Right lobe of liver (tissue), 6 donors: ENCODE measurements at regions not wholly inside any gene's neighbourhood (a gene's known extent, or its start where the extent isn't known, plus 50 kb on each side); places are given as distances from the start of the nearest gene placed in this dataset.

Experiments used
- ATAC-seq, 4 donors: fragments of 200-7000 bp; cut with Tn5 transposase; one replicate each; pipeline ENCODE4 v1.9.1; 2020; ENCODE audit warnings: mild to moderate bottlenecking in 4 of 4, moderate library complexity in 4 of 4
- DNase-seq, 3 donors: peaks; one replicate each; pipeline ENCODE4 v3.0.0-alpha.2; 2020
- H3K27ac ChIP-seq, 3 donors: fragments of 200-600 bp; one replicate each; pipeline ENCODE4 v1.8.0; 2022
- H3K27me3 ChIP-seq, 2 donors: fragments of 200-600 bp; one replicate each; pipeline ENCODE4 v1.8.0; 2022
- H3K36me3 ChIP-seq, 4 donors: fragments of 200-600 bp; sonication (generic) in 1 of 4; one replicate each; pipeline versions ENCODE4 v1.5.1 to v1.8.0; 2017 to 2022; ENCODE audit warnings: control low read depth in 1 of 4
- H3K4me1 ChIP-seq, 4 donors: fragments of 200-600 bp; sonication (generic) in 1 of 4; one replicate each; pipeline versions ENCODE4 v1.5.1 to v1.8.0; 2017 to 2022; ENCODE audit warnings: control low read depth in 1 of 4
- H3K4me3 ChIP-seq, 3 donors: fragments of 200-600 bp; one replicate each; pipeline ENCODE4 v1.8.0; 2022
- H3K9me3 ChIP-seq, 4 donors: fragments of 200-600 bp; sonication (generic) in 1 of 4; one replicate each; pipeline versions ENCODE4 v1.5.1 to v1.8.0; 2017 to 2022; ENCODE audit warnings: control low read depth in 1 of 4
- POLR2A ChIP-seq: fragments of 450-650 bp; IDR thresholded peaks from one replicate; pipeline ENCODE4 v1.6.1; 2017; ENCODE audit warnings: antibody characterized with exemption, mild to moderate bottlenecking
- WGBS: methylation state at CpG from one replicate; pipeline ENCODE4 v1.1.6; 2018; ENCODE audit warnings: low coverage, low lambda C conversion rate; ENCODE audit not compliant: insufficient coverage; ENCODE audit errors: missing lambda C conversion rate; 5-methylcytosine and 5-hydroxymethylcytosine counted together
- intact Hi-C, 2 donors: fragments of 100-400 bp; cut with DNase I; formaldehyde crosslinking; loops; one replicate each; pipeline versions ENCODE4 v1.11.2 to v1.14.1; 2022
- TF ChIP-seq, protein P1 (sequence below), 4 donors: fragments of 200-600 bp in 3 of 4; fragments of 450-650 bp in 1 of 4; IDR thresholded peaks; one replicate each; pipeline versions ENCODE4 v1.5.1 to v1.8.0; 2016 to 2022; ENCODE audit warnings: antibody characterized with exemption in 4 of 4, mild to moderate bottlenecking in 2 of 4
- donor health status: DM: no; HTN: yes; CAD: no.
- donor health status: DM: no; HTN: no; CAD: no.
- donor health status: DM: no; HTN: no; CAD: no.
- donor health status: DM: no; HTN: yes; CAD: no.
- donor health status: DM: no; HTN: yes; CAD: no.

DNA sequence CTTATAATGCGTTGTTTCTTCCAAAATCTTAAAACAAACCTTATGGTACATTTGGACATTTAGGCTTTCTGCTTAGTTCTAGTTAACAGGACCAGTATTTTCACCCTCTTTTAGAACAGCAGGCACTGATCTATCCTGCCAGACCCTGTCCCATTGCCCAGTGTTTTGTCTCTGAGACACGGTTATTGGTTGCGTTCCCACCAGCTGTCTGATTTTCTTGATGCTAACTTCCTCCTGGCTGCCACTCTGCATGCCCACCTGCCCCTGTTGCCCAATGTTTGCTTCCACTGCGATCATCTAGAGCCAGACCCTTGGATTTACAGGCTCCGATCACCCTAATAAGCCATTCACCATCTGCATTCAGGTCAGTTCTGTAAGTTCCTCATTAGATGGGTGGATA lies 506.0 kb upstream of the CDH6 start:
- Histone ChIP-seq H3K9me3 (no peaks in the 10 kb centered on the region), H3K27ac (no peak overlapping the region), H3K36me3 (no peaks in the 10 kb centered on the region), H3K27me3 (no peaks in the 10 kb centered on the region), H3K4me3 (no peak overlapping the region), H3K4me1 (no peaks in the 10 kb centered on the region)
- intact Hi-C loops = no loop called here
- ATAC-seq (no peak), DNase-seq (no peak)
- TF ChIP-seq POLR2A = no peak
- TF ChIP-seq, protein P1, sequence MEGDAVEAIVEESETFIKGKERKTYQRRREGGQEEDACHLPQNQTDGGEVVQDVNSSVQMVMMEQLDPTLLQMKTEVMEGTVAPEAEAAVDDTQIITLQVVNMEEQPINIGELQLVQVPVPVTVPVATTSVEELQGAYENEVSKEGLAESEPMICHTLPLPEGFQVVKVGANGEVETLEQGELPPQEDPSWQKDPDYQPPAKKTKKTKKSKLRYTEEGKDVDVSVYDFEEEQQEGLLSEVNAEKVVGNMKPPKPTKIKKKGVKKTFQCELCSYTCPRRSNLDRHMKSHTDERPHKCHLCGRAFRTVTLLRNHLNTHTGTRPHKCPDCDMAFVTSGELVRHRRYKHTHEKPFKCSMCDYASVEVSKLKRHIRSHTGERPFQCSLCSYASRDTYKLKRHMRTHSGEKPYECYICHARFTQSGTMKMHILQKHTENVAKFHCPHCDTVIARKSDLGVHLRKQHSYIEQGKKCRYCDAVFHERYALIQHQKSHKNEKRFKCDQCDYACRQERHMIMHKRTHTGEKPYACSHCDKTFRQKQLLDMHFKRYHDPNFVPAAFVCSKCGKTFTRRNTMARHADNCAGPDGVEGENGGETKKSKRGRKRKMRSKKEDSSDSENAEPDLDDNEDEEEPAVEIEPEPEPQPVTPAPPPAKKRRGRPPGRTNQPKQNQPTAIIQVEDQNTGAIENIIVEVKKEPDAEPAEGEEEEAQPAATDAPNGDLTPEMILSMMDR (IDR thresholded peaks at IDR 0.05) = no peak
- 75% methylated on average over 4 of the region's 5 CpGs for WGBS

DNA sequence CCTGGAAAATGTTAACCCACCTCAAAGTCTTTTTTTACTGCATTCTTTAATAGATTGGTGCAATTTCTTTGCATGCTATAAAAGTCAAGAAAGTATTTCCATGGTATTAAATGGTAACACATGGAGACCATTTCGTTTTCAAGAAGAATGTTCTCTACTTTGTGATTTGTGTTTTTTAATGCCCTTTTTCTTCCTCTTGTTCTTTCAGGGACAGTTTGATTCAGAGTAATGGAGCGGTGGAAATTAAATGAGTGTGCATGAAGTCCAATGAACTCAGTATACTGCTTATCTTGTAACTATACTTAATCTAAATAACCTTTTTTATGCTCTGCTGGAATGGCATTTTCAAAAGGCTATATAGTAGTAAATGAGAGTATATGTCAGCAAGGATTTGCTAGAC lies 507.0 kb upstream of the CDH6 start:
- TF ChIP-seq, protein P1 (IDR thresholded peaks at IDR 0.05) = no peak
- no peak for TF ChIP-seq POLR2A
- no peaks in the 10 kb centered on the region for H3K4me1 ChIP-seq
- 56% methylated on average over 2 of the region's 2 CpGs for WGBS
- H3K27me3 ChIP-seq = no peaks in the 10 kb centered on the region
- no peak overlapping the region for H3K4me3 ChIP-seq
- H3K36me3 ChIP-seq = no peaks in the 10 kb centered on the region
- DNase-seq = no peak
- H3K27ac ChIP-seq = no peak overlapping the region
- ATAC-seq = no peak
- H3K9me3 ChIP-seq = no peaks in the 10 kb centered on the region
- intact Hi-C loops = no loop called here

DNA sequence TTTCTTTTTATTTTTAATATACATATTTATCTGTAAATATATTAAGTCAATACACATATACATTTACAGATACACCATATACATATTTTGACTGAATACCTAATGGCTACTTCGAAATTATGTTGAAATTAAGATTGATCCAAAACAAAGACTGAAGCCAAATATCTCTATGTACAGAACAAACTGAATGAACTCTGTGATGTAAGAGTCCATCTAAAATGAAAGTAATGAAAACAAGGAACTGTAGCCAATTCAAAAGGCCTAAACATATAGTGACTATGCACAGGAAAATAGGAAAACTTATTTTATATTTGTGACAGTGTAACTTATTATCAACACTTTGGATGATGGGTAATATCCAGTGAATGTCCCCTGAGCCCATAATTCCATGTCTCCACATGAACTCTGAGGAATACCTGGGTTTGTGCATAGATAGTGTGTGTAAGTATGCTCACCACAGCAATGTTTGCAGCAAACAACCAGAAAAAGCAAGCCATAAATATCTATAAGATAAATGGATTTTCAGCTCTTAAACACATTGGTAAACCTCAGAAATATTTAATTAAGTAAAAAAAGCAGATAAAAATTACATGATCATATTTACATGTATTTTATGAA lies 517.2 kb upstream of the CDH6 start:
- WGBS = 15% methylated on average over 1 of the region's 1 CpG
- ATAC-seq (peak; percentile 80 to 89 (median 85)), DNase-seq (no peak)
- intact Hi-C loops = no loop called here
- no peaks in the 10 kb centered on the region for H3K27me3 ChIP-seq
- H3K27ac ChIP-seq = no peak overlapping the region
- no peaks in the 10 kb centered on the region for H3K36me3 ChIP-seq
- H3K4me3 ChIP-seq = no peak overlapping the region
- peaks cover 0 to 10% (median 0%) of the 10 kb centered on the region in 4 donors for H3K4me1 ChIP-seq
- no peak for TF ChIP-seq POLR2A
- TF ChIP-seq, protein P1 (IDR thresholded peaks at IDR 0.05) = no peak
- no peaks in the 10 kb centered on the region for H3K9me3 ChIP-seq

DNA sequence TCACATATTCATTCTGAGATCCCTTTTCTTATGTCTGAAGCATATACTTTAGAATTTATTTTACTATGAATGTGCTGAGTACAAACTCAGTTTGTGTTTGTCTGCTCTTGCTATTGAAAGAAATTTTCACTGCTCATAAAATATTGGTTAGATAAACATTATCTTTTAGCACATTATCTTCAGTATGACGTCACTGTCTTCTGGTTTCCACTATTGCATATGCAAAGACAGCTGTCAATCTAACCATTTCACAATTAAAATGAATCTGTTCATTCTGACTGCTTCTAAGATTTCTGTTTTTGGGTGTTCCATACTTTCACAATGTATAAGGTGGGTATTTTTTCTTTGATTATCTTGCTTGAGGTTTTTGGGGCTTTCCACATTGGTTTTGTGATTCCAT lies 526.2 kb upstream of the CDH6 start:
- intact Hi-C loops = no loop called here
- ATAC-seq = no peak
- 30% methylated on average over 1 of the region's 1 CpG for WGBS

More for the DNA sequence above, 526.2 kb upstream of the CDH6 start:
- no peaks in the 10 kb centered on the region for H3K9me3 ChIP-seq
- no peak overlapping the region for H3K27ac ChIP-seq
- no peaks in the 10 kb centered on the region for H3K27me3 ChIP-seq
- H3K4me3 ChIP-seq = no peak overlapping the region
- H3K4me1 ChIP-seq = no peaks in the 10 kb centered on the region
- no peak for DNase-seq
- TF ChIP-seq, protein P1 (IDR thresholded peaks at IDR 0.05) = no peak
- TF ChIP-seq POLR2A = no peak
- H3K36me3 ChIP-seq = no peaks in the 10 kb centered on the region
